ENCODE measurements at regions not wholly inside any gene's neighbourhood (a gene's known extent, or its start where the extent isn't known, plus 50 kb on each side); places are given as distances from the start of the nearest gene placed in this dataset.
"Not testable (repeated sequence)": the region's sequence is repeated elsewhere in the genome, so short reads cannot be mapped to it uniquely, and the experiment has no call there.

GRCh38 chr6:115873901-115874300 lies 186.8 kb downstream of the FRK start:
- DNase-seq = no peak

DNA sequence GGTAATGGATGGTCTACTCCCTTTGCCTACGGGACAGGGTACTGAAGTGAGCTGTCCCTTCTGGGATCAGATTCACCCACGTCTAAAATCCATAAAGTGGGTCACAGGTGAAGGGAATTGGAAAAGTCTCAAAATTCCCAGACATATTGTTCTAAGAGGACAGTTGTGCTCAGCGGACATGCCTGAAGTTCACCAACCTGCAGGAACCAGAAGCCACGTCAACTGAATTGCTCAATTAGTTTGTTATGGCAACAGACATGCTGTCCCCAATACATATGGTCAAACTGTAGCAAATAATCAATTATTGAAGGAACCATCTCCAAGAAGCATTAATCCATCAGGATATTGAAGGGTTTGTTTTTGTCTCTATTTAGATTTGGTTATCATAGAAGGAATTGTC lies 190.2 kb downstream of the FRK start:
- DNase-seq = no peak

DNA sequence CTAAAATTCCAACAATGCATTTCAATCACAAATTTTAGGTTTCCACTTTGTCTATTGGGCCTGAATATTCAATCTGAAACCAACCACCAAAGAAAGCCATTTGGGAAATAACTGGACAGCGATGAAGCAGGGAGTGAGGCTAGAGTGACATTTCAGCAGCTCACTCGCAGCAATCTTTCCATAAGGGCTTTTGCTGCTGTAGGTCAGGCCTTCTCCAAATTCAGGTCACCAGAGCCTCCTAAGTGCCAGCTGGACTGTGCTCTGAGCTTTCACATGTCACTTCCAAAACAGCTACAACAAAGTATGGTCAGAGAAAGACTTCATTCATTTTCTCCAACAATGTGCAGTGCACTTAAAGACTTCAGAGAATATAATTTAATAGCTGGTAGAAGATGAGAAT lies 194.8 kb downstream of the FRK start:
- no peak for DNase-seq

DNA sequence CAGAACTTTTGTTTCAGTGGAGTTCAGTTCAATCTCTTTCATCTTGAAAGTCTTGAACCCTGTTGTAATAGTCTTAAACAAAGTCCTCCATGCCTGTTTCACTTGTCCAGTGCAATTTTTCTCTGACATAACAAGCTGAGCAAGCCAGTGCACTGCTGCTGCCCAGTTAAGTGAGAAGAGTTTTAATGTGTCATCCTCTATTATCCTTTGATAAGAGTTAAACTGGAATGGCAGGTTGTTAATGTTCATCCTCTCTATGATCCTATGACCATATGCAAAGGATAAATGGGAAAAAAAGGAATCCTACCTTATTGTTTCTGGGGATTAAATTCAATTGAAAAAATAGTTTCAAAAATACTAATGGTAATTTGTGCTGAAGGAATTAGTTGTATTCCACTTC lies 197.5 kb downstream of the FRK start:
- no peak for DNase-seq

DNA sequence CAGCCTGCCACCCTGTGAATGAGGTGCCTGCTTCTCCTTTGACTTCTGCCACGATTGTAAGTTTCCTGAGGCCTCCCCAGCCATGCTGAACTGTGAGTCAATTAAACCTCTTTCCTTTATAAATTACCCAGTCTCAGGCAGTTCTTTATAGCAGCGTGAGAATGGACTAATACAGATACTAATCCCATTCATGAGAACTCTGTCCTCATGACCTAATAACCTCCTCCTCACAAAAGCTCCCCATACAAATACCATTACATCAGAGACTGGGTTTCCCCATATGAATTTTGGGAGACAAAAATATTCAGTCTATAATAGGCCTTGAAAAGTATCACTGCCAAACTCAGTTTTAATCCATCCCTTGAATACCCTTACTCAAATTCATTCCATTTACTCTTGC lies 199.0 kb downstream of the FRK start:
- DNase-seq = not testable (repeated sequence)

- DNase-seq = not testable (repeated sequence)
Observed at GRCh38 chr6:115859577-115859976, 201.1 kb downstream of the FRK start.

- no peak for DNase-seq
Observed at GRCh38 chr6:115854866-115855665, 205.6 kb downstream of the FRK start.

DNA sequence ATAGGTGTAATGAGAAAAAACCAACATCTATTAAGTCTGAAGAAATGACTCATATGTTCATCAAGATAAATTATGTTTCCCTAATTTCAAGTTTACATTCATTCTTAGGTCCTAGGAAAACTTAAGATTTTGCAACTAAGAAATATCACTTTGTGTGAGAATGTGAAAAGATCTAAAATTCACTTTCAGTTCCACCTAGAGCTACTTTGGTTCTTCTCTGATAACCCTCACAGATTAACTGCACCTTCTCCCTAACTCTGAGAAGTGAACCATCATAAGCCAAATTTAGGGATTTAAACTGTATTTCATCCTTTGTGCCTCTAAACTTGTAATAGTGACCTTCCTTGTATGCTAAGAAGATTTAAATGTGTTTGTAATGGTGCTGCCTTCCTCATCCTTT lies 213.0 kb downstream of the FRK start:
- DNase-seq = no peak

DNA sequence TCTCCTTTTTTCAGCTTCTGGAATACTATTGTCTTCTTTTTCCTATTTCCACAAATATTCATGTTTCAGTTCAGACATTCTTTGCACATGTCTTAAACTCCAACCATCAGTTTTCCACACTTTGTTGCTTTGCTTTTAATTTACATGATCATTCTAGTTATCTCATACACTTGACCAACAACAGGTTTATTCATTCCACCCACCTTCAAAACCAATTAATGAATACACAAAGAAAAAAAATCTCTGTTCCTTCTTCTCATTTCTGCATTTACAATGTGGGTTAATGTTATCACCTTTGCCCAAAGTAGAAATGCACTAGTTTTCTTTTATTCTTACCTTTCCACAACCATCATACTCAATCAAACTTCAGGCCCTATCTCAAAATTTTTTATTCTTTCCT lies 216.7 kb downstream of the FRK start:
- DNase-seq = no peak

DNA sequence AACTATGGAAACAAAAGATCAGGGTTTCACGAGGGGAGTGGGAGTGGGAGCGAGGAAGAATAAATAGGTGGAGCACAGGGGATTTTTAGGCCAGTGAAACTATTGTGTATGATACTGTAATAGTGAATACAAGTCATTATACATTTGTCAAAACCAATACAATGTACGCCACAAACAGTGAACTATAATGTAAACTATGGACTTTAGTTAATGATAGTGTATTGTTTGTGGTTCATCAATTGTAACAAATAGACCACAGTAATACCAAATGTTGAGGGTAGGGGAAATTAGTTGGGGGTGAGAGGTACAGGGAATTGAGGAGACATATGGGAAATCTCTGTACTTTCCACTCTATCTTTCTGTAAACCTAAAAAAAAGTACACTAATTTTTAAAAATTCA lies 218.4 kb downstream of the FRK start:
- DNase-seq = no peak

DNA sequence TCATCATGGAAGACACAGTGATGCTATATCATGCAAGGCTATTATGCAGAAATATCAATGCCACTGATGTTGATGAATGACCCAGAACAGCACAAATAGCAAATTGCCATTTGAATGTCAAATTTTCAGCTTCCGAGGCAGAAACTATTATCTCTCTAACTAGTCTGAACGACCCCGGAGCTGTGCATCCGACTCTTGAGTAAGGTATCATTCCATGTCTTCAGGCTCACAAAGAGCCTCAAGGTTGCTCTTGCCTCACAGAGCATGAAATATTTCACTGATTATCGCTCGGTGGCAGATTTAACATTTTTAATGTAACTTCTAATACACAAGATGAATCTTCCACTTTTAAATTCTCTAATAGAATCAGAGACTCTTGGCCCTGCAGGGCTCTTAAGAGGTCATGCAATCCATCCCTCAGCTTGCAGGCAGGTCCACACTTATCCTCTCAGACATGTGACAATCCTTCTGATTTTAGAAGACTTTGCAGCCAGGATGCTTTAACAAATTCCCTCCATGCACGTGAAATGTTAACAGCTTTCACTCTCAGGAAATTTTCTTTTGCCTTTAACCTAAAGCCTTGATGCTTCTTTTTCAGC lies 221.0 kb downstream of the FRK start:
- DNase-seq = no peak

- peak in 5 of 56 donors; percentile 0 to 20 (median 4) for DNase-seq
Observed at GRCh38 chr6:115838763-115839401, 221.8 kb downstream of the FRK start.

- DNase-seq = no peak
Observed at GRCh38 chr6:115838216-115838615, 222.5 kb downstream of the FRK start.

- not testable (repeated sequence) for DNase-seq
Observed at GRCh38 chr6:115836374-115836773, 224.3 kb downstream of the FRK start.

GRCh38 chr6:115835314-115835713 lies 225.4 kb downstream of the FRK start:
- no peak for DNase-seq

- DNase-seq = not testable (repeated sequence)
Observed at GRCh38 chr6:115834542-115834941, 226.1 kb downstream of the FRK start.

GRCh38 chr6:115832786-115833185 lies 227.9 kb downstream of the FRK start:
- DNase-seq = no peak

DNA sequence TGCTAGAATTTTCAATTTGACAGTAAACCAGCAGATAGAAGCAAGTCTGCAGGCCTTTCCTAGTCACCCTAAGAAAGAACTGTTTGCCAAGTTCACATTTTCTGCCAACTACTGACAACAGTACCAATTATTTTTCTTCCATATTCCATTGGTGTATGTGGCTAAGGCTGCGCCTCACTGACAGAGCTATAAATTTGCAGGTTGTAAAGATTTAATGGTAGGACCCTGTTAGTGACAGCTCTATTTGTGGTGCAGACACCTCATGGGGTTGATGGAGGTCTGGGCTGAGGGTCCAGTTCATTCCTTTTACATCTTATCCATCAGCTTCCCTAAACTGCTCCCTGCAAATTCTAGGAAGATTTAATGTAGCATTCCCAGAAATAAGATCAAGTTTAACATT lies 228.5 kb downstream of the FRK start:
- DNase-seq = no peak

- no peak for DNase-seq
Observed at GRCh38 chr6:115830895-115831294, 229.8 kb downstream of the FRK start.

GRCh38 chr6:115821798-115822197 lies 238.9 kb downstream of the FRK start:
- no peak for DNase-seq

DNA sequence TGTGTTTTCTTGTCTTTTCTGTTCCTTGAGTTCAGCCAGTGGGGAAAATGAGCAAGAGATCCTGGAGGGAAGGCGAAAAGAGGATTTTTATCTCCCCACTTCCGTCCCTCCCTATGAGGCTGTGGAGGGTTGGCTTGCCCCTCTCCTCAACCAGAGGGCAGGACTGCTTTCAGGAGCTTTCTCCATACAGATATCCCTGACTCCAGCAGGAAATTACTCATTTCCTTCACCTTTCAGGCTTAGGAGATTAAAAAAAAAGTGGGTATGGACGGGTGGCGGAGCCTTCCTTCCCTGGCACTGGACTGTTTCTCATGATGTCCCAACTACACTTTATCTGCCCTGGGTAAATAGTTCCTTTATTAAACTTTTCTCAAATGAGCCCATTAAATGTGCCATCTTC lies 241.2 kb downstream of the FRK start:
- DNase-seq = no peak

- no peak for DNase-seq
Observed at GRCh38 chr6:115817161-115817560, 243.5 kb downstream of the FRK start.

- no peak for DNase-seq
Observed at GRCh38 chr6:115814907-115815306, 245.8 kb downstream of the FRK start.
